CD14-positive monocyte (primary cell): ENCODE measurements at regions not wholly inside any gene's neighbourhood (a gene's known extent, or its start where the extent isn't known, plus 50 kb on each side); places are given as distances from the start of the nearest gene placed in this dataset.

Experiments used
- DNase-seq, 3 donors: peaks; one replicate each; pipeline ENCODE4 v3.0.0-alpha.2; 2011 to 2022
- H2AFZ ChIP-seq: 2 replicates; pipeline ENCODE4 v1.6.0; 2012; ENCODE audit warnings: mild to moderate bottlenecking, low read depth, low read length, inconsistent platforms; ENCODE audit not compliant: insufficient read depth, poor library complexity, severe bottlenecking
- H3K27ac ChIP-seq, 2 donors: 1 replicate in 1 of 2; 2 replicates in 1 of 2; pipeline ENCODE4 v1.5.1; 2012 to 2013; ENCODE audit warnings: low read length in 2 of 2, control low read depth in 1 of 2, inconsistent platforms in 1 of 2, low read depth in 1 of 2, mild to moderate bottlenecking in 1 of 2
- H3K27me3 ChIP-seq, 2 donors: one replicate each; pipeline versions ENCODE4 v1.6.0 to v1.6.1; 2011 to 2013; ENCODE audit warnings: low read length in 2 of 2; ENCODE audit not compliant: control insufficient read depth in 2 of 2, insufficient read depth in 2 of 2
- H3K36me3 ChIP-seq, 2 donors: replicated peaks in 1 of 2; 1 replicate in 1 of 2; 2 replicates in 1 of 2; pipeline versions ENCODE4 v1.5.1 to v1.6.1; 2012 to 2013; ENCODE audit warnings: low read length in 2 of 2, control low read depth in 1 of 2, inconsistent platforms in 1 of 2, mild to moderate bottlenecking in 1 of 2; ENCODE audit not compliant: insufficient read depth in 2 of 2, control insufficient read depth in 1 of 2
- H3K4me1 ChIP-seq, 2 donors: 1 replicate in 1 of 2; 2 replicates in 1 of 2; pipeline versions ENCODE4 v1.5.1 to v1.6.1; 2012 to 2013; ENCODE audit warnings: low read length in 2 of 2, control low read depth in 1 of 2, inconsistent platforms in 1 of 2, mild to moderate bottlenecking in 1 of 2, moderate library complexity in 1 of 2; ENCODE audit not compliant: insufficient read depth in 2 of 2, control insufficient read depth in 1 of 2
- H3K4me2 ChIP-seq: replicated peaks from 2 replicates; pipeline ENCODE3; 2012; ENCODE audit warnings: low read length, moderate library complexity, mild to moderate bottlenecking; ENCODE audit not compliant: poor library complexity, severe bottlenecking; ENCODE audit errors: extremely low read depth
- H3K4me3 ChIP-seq, 3 experiments: fragments of 200-600 bp in 1 of 3; sonication (generic) in 1 of 3; replicated peaks in 1 of 3; 1 replicate in 2 of 3; 2 replicates in 1 of 3; pipeline ENCODE4 v1.5.1; 2011 to 2013; ENCODE audit warnings: low read length in 3 of 3, mild to moderate bottlenecking in 3 of 3, control low read depth in 2 of 3, low read depth in 2 of 3, inconsistent platforms in 1 of 3, moderate library complexity in 1 of 3
- H3K79me2 ChIP-seq: 2 replicates; pipeline ENCODE4 v1.6.0; 2012; ENCODE audit warnings: mild to moderate bottlenecking, control low read depth, inconsistent platforms, low read length, moderate library complexity; ENCODE audit not compliant: insufficient read depth
- H3K9ac ChIP-seq: 2 replicates; pipeline ENCODE4 v1.6.0; 2017; ENCODE audit warnings: low read length, mild to moderate bottlenecking; ENCODE audit not compliant: insufficient read depth, poor library complexity, severe bottlenecking
- H3K9me3 ChIP-seq, 2 donors: replicated peaks in 1 of 2; 1 replicate in 1 of 2; 2 replicates in 1 of 2; pipeline versions ENCODE4 v1.5.1 to v1.6.1; 2012 to 2013; ENCODE audit warnings: low read length in 2 of 2, control low read depth in 1 of 2; ENCODE audit not compliant: control insufficient read depth in 1 of 2, insufficient read depth in 1 of 2
- H4K20me1 ChIP-seq: 2 replicates; pipeline ENCODE4 v1.6.0; 2012; ENCODE audit warnings: mild to moderate bottlenecking, low read length, control low read depth, moderate library complexity; ENCODE audit not compliant: insufficient read depth
- H3K27ac Mint-ChIP-seq, 7 donors: one replicate each; pipeline ENCODE4 v1.8.0; 2020; ENCODE audit warnings: mild to moderate bottlenecking in 7 of 7, mixed read lengths in 7 of 7, moderate library complexity in 6 of 7, inconsistent platforms in 2 of 7
- H3K27me3 Mint-ChIP-seq, 3 donors: one replicate each; pipeline ENCODE4 v1.8.0; 2021 to 2022; ENCODE audit warnings: low read depth in 3 of 3, mild to moderate bottlenecking in 3 of 3, mixed read lengths in 3 of 3, moderate library complexity in 3 of 3, inconsistent platforms in 1 of 3
- H3K36me3 Mint-ChIP-seq, 2 donors: one replicate each; pipeline ENCODE4 v1.8.0; 2020; ENCODE audit warnings: mixed read lengths in 2 of 2, inconsistent platforms in 1 of 2, mild to moderate bottlenecking in 1 of 2
- H3K4me1 Mint-ChIP-seq: one replicate; pipeline ENCODE4 v1.8.0; 2020; ENCODE audit warnings: mild to moderate bottlenecking, mixed read lengths
- H3K4me3 Mint-ChIP-seq, 2 donors: one replicate each; pipeline ENCODE4 v1.8.0; 2020; ENCODE audit warnings: mild to moderate bottlenecking in 2 of 2, mixed read lengths in 2 of 2, moderate library complexity in 1 of 2
- H3K9me3 Mint-ChIP-seq, 7 donors: one replicate each; pipeline ENCODE4 v1.8.0; 2020 to 2022; ENCODE audit warnings: mixed read lengths in 7 of 7, mild to moderate bottlenecking in 6 of 7, moderate library complexity in 6 of 7, inconsistent platforms in 2 of 7
- WGBS: methylation state at CpG from one replicate; pipeline ENCODE4 v1.1.5; 2013; ENCODE audit warnings: missing lambda C conversion rate; ENCODE audit not compliant: insufficient coverage; 5-methylcytosine and 5-hydroxymethylcytosine counted together
- intact Hi-C, 2 donors: fragments of 100-400 bp; cut with micrococcal nuclease; formaldehyde crosslinking; loops; one replicate each; pipeline versions ENCODE4 v1.15.0 to v1.15.1; 2023
- TF ChIP-seq, protein P1 (sequence below): fragments of 200-600 bp; IDR thresholded peaks from one replicate; pipeline ENCODE4 v1.8.0; 2022; ENCODE audit warnings: antibody characterized with exemption, mild to moderate bottlenecking

DNA sequence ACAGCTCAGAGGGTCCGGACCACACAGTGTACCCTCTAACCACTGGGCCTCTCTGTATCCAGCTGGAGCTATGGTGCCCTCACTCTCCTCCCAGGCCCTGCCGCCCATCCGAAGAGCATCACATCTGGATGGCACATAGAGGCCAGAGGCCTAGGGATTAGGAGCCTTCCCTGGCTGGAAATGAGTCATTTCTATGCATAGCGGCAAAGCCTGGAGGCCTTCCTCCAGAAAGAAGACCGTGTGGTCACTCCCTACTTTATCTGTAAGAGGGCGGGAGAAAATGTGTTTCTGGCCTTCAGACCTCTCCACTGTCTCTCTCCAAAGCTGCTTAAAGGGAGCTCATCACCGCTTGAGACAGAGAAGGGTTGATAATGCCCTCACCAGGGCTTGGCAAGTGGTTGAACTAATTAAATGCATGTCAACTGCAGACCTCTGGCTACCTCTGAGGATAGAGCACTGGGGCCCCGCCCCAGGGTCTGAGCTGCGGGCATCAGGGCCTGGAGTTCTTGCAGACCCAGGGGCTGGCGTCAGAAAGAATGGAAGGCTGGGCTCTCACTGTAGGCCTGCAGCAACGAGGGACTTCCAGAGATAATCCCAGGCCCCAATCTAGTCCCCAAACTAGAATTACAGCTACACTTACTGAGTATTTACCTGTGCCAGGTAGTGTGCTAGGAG is 122.2 kb downstream of the IRX5 start:
- Mint-ChIP-seq H3K27me3 (peaks cover 27 to 39% (median 39%) of the 10 kb centered on the region in 3 donors), H3K4me3 (no peak overlapping the region), H3K4me1 (no peaks in the 10 kb centered on the region), H3K9me3 (peaks cover 0 to 18% (median 6%) of the 10 kb centered on the region in 7 donors), H3K27ac (no peak overlapping the region), H3K36me3 (no peaks in the 10 kb centered on the region)
- WGBS: 87% methylated on average over 6 of the region's 11 CpGs
- peaks cover 0 to 13% of the 10 kb centered on the region in 2 donors for H3K9me3 ChIP-seq
- H3K36me3 ChIP-seq: no peaks in the 10 kb centered on the region
- DNase-seq: no peak
- no peak overlapping the region for H2AFZ ChIP-seq
- TF ChIP-seq, protein P1, sequence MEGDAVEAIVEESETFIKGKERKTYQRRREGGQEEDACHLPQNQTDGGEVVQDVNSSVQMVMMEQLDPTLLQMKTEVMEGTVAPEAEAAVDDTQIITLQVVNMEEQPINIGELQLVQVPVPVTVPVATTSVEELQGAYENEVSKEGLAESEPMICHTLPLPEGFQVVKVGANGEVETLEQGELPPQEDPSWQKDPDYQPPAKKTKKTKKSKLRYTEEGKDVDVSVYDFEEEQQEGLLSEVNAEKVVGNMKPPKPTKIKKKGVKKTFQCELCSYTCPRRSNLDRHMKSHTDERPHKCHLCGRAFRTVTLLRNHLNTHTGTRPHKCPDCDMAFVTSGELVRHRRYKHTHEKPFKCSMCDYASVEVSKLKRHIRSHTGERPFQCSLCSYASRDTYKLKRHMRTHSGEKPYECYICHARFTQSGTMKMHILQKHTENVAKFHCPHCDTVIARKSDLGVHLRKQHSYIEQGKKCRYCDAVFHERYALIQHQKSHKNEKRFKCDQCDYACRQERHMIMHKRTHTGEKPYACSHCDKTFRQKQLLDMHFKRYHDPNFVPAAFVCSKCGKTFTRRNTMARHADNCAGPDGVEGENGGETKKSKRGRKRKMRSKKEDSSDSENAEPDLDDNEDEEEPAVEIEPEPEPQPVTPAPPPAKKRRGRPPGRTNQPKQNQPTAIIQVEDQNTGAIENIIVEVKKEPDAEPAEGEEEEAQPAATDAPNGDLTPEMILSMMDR: no peak
- H3K27me3 ChIP-seq: peaks cover 26 to 30% of the 10 kb centered on the region in 2 donors
- no peak overlapping the region for H3K4me2 ChIP-seq
- intact Hi-C loops: no loop called here
- H3K4me3 ChIP-seq: no peak overlapping the region
- H3K9ac ChIP-seq: no peak overlapping the region
- no peaks in the 10 kb centered on the region for H3K79me2 ChIP-seq
- H3K4me1 ChIP-seq: no peaks in the 10 kb centered on the region
- H4K20me1 ChIP-seq: no peaks in the 10 kb centered on the region
- no peak overlapping the region for H3K27ac ChIP-seq

DNA sequence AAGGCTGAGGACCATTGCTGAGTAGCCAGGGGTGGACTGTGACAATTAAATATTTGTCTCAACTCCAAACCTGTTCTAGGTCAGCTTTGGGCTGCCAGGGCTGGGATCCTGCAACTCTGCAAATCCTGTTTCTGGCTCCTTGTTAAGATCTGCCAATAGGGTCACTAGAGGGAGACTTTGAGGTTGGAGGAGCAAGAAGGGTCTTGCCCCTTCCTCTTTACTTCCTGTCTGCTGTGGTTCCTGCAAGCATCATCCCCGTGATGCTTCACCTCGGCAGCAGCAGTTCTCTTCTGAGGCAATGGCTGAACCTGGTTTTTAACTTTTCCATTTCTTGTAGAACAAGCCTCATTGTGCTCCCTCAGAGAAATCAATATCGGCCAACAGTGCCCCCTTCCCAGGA is 124.6 kb downstream of the IRX5 start:
- H3K27me3 Mint-ChIP-seq: peaks cover 41 to 55% (median 46%) of the 10 kb centered on the region in 3 donors
- no peak overlapping the region for H3K27ac Mint-ChIP-seq
- peak overlapping the region in 1 of 2 donors; percentile 76 for H3K4me3 Mint-ChIP-seq
- H3K36me3 Mint-ChIP-seq: no peaks in the 10 kb centered on the region
- TF ChIP-seq, protein P1: no peak
- intact Hi-C loops: no loop called here
- H3K79me2 ChIP-seq: no peaks in the 10 kb centered on the region
- H3K9me3 Mint-ChIP-seq: peaks cover 0 to 18% (median 6%) of the 10 kb centered on the region in 7 donors
- H3K27ac ChIP-seq: no peak overlapping the region
- no peaks in the 10 kb centered on the region for H3K36me3 ChIP-seq
- peaks cover 30 to 43% of the 10 kb centered on the region in 2 donors for H3K27me3 ChIP-seq
- peaks cover 0 to 13% of the 10 kb centered on the region in 2 donors for H3K9me3 ChIP-seq
- H3K4me2 ChIP-seq: no peak overlapping the region
- no peaks in the 10 kb centered on the region for H3K4me1 ChIP-seq
- DNase-seq: no peak
- H3K4me3 ChIP-seq: no peak overlapping the region
- H4K20me1 ChIP-seq: no peaks in the 10 kb centered on the region
- no peak overlapping the region for H3K9ac ChIP-seq
- H2AFZ ChIP-seq: no peak overlapping the region
- no peaks in the 10 kb centered on the region for H3K4me1 Mint-ChIP-seq
- WGBS: 59% methylated on average over 3 of the region's 3 CpGs
